Endothelial cell of umbilical vein (primary cell): ENCODE measurements at regions not wholly inside any gene's neighbourhood (a gene's known extent, or its start where the extent isn't known, plus 50 kb on each side); places are given as distances from the start of the nearest gene placed in this dataset.

Source experiments
- BruUV-seq: library from RNA; stranded (reverse); fragments of 400-500 nt; replicated peaks from 2 replicates; lab custom pipeline; 2021; lab: Mats Ljungman, UMichigan
- CTCF ChIA-PET: fragments of 300-600, 350-600 bp; sonication (Branson Sonifier 250); formaldehyde crosslinking; loops from one replicate; lab custom pipeline; 2021; ENCODE audit warnings: antibody characterized with exemption, inconsistent platforms; lab: Charles Lee
- POLR2A ChIA-PET: fragments of 300-600, 350-600 bp; sonication (Branson Sonifier 250); formaldehyde crosslinking; loops from one replicate; lab custom pipeline; 2021; ENCODE audit warnings: antibody characterized with exemption, inconsistent platforms; lab: Charles Lee
- DNase-seq: peaks from one replicate; pipeline ENCODE4 v3.0.0-alpha.2; 2011; ENCODE audit warnings: low read depth, low spot score
- FAIRE-seq: peaks from 2 replicates; lab custom pipeline; 2011; peaks lifted over from hg19 to GRCh38; lab: Jason Lieb, UNC
- H2AFZ ChIP-seq: 2 replicates; pipeline ENCODE4 v1.6.0; 2012; ENCODE audit warnings: low read depth, low read length, control low read depth, inconsistent platforms
- H3K27ac ChIP-seq: 2 replicates; pipeline ENCODE4 v1.5.1; 2011; ENCODE audit warnings: low read depth, mild to moderate bottlenecking, control low read depth, low read length, moderate library complexity; ENCODE audit not compliant: insufficient read depth
- H3K27me3 ChIP-seq, 2 experiments: 2 replicates each; pipeline versions ENCODE4 v1.6.0 to v1.6.1; 2011; ENCODE audit warnings: low read length in 2 of 2, mixed read lengths in 1 of 2; ENCODE audit not compliant: control insufficient read depth in 2 of 2, insufficient read depth in 2 of 2
- H3K36me3 ChIP-seq, 2 experiments: 2 replicates in 1 of 2; 3 replicates in 1 of 2; pipeline ENCODE4 v1.5.1; 2011; ENCODE audit warnings: low read length in 2 of 2, mild to moderate bottlenecking in 1 of 2, moderate library complexity in 1 of 2; ENCODE audit not compliant: control insufficient read depth in 2 of 2, insufficient read depth in 2 of 2; ENCODE audit errors: extremely low read depth in 1 of 2
- H3K4me1 ChIP-seq: 3 replicates; pipeline ENCODE4 v1.5.1; 2011; ENCODE audit warnings: mild to moderate bottlenecking, low read length; ENCODE audit not compliant: control insufficient read depth, insufficient read depth; ENCODE audit errors: extremely low read depth
- H3K4me2 ChIP-seq: 2 replicates; pipeline ENCODE4 v1.6.1; 2011; ENCODE audit warnings: low read length, control low read depth, mixed read lengths; ENCODE audit not compliant: insufficient read depth
- H3K4me3 ChIP-seq, 3 experiments: fragments of 200-600 bp in 1 of 3; sonication (generic), shearing (Covaris generic) in 1 of 3; replicated peaks in 1 of 3; 2 replicates each; pipeline ENCODE4 v1.5.1; 2011 to 2016; ENCODE audit warnings: control low read depth in 3 of 3, low read length in 3 of 3, mild to moderate bottlenecking in 2 of 3, inconsistent platforms in 1 of 3, low read depth in 1 of 3, moderate library complexity in 1 of 3; ENCODE audit not compliant: insufficient read depth in 1 of 3
- H3K79me2 ChIP-seq: 2 replicates; pipeline ENCODE4 v1.6.0; 2012; ENCODE audit warnings: low read length, inconsistent platforms; ENCODE audit not compliant: control insufficient read depth, insufficient read depth
- H3K9ac ChIP-seq: replicated peaks from 2 replicates; pipeline ENCODE3; 2011; ENCODE audit warnings: low read length, control low read depth; ENCODE audit not compliant: insufficient read depth; ENCODE audit errors: extremely low read depth
- H3K9me1 ChIP-seq: replicated peaks from 3 replicates; pipeline ENCODE4 v1.6.0; 2011; ENCODE audit warnings: mild to moderate bottlenecking, low read length; ENCODE audit not compliant: control insufficient read depth, insufficient read depth; ENCODE audit errors: extremely low read depth
- H3K9me3 ChIP-seq: replicated peaks from 2 replicates; pipeline ENCODE4 v1.5.1; 2012; ENCODE audit warnings: low read length, inconsistent platforms; ENCODE audit not compliant: control insufficient read depth, insufficient read depth
- H4K20me1 ChIP-seq: replicated peaks from 2 replicates; pipeline ENCODE3; 2011; ENCODE audit warnings: mild to moderate bottlenecking, low read length; ENCODE audit not compliant: control insufficient read depth, insufficient read depth; ENCODE audit errors: extremely low read depth
- EZH2 ChIP-seq: IDR thresholded peaks from 2 replicates; pipeline ENCODE4 v1.6.1; 2012; ENCODE audit warnings: borderline replicate concordance, low read depth, mild to moderate bottlenecking, moderate library complexity, low read length, inconsistent platforms; ENCODE audit not compliant: severe bottlenecking
- GATA2 ChIP-seq: IDR thresholded peaks from 2 replicates; pipeline ENCODE4 v1.7.0; 2011; ENCODE audit warnings: low read depth, mild to moderate bottlenecking, moderate library complexity, mixed read lengths, low read length; ENCODE audit not compliant: insufficient read length, insufficient read depth
- JUN ChIP-seq: IDR thresholded peaks from 2 replicates; pipeline ENCODE4 v1.6.1; 2011; ENCODE audit warnings: borderline replicate concordance, low read depth; ENCODE audit not compliant: insufficient read length, insufficient read depth
- MYC ChIP-seq: IDR thresholded peaks from one replicate; pipeline ENCODE4 v1.6.1; 2011; ENCODE audit warnings: mild to moderate bottlenecking, low read depth, low read length
- POLR2A ChIP-seq: IDR thresholded peaks from 2 replicates; pipeline ENCODE4 v1.6.1; 2012; ENCODE audit warnings: low read depth, mild to moderate bottlenecking, control low read depth, low read length
- POLR2AphosphoS5 ChIP-seq: IDR thresholded peaks from 2 replicates; pipeline ENCODE4 v1.6.1; 2012; ENCODE audit warnings: low read depth, mild to moderate bottlenecking, control low read depth, low read length, moderate library complexity; ENCODE audit not compliant: insufficient read depth
- dilution Hi-C: fragments of 300-500 bp; cut with MboI; formaldehyde crosslinking; loops from one replicate; pipeline ENCODE4 v1.15.0; 2019; ENCODE audit warnings: low sequenced_read_pairs; ENCODE audit not compliant: extremely low pct_ligation_motif_present
- intact Hi-C: fragments of 100-400 bp; cut with micrococcal nuclease; formaldehyde crosslinking; loops from one replicate; pipeline ENCODE4 v1.10.0; 2022
- TF ChIP-seq, protein P1 (sequence below), 2 donors: IDR thresholded peaks; 1 replicate in 1 of 2; 2 replicates in 1 of 2; pipeline ENCODE4 v1.5.1; 2011; ENCODE audit warnings: low read length in 2 of 2, mild to moderate bottlenecking in 2 of 2, moderate library complexity in 2 of 2, control low read depth in 1 of 2, inconsistent platforms in 1 of 2, low read depth in 1 of 2; ENCODE audit not compliant: insufficient read depth in 1 of 2; ENCODE audit errors: extremely low read depth in 1 of 2
- TF ChIP-seq, protein P2 (sequence below): IDR thresholded peaks from 2 replicates; pipeline ENCODE4 v1.6.1; 2011; ENCODE audit not compliant: insufficient read depth, insufficient read length

DNA sequence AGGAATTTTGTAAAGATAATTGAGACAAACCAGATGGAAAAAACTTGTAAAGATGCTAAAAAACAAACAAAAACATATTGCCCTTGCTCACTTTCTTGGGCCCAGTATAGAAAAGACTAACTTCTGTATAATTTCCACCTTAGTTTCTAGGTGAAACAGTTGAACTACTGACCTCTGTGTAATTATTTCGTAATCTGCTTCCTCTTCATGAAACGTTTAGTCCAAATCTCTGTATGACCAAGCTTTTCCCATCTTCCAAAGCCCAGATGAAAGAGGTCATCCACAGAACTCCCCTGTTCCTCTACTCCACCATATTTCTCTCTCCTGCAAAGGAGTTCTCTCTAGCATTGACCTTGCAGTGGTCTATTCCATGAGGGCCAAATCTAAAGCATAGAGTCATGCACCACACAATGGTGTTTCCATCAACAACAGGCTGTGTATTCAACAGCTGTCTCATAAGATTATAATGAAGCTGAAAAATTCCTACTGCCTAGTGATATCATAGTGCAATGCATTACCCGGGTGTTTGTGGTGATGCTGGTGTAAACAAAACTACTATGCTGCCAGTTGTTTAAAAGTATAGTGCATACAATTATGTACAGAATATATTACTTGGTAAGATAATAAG, 647.6 kb downstream of the TNS3 start:
- Histone ChIP-seq H3K4me2 (no peak overlapping the region), H3K79me2 (no peaks in the 10 kb centered on the region), H3K9me3 (no peaks in the 10 kb centered on the region), H3K27me3 (no peaks in the 10 kb centered on the region), H3K36me3 (no peaks in the 10 kb centered on the region), H3K4me3 (no peak overlapping the region), H3K9ac (no peak overlapping the region), H3K9me1 (no peaks in the 10 kb centered on the region), H3K27ac (no peak overlapping the region), H4K20me1 (no peaks in the 10 kb centered on the region), H2AFZ (no peak overlapping the region), H3K4me1 (peaks cover 8% of the 10 kb centered on the region)
- CTCF ChIA-PET = interaction anchor here (1.1 kb wide), 1 partner anchor 40 kb away, joined by 3 read pairs; no protein-coding TSS in a partner anchor
- dilution Hi-C loops (no loop called here), intact Hi-C loops (loop anchor here (5.0 kb wide), 1 partner anchor 172 kb away; no protein-coding TSS in a partner anchor)
- no peak for FAIRE-seq
- no peak for TF ChIP-seq EZH2
- TF ChIP-seq GATA2 = no peak
- TF ChIP-seq JUN = no peak
- no peak for TF ChIP-seq POLR2AphosphoS5
- TF ChIP-seq, protein P1, sequence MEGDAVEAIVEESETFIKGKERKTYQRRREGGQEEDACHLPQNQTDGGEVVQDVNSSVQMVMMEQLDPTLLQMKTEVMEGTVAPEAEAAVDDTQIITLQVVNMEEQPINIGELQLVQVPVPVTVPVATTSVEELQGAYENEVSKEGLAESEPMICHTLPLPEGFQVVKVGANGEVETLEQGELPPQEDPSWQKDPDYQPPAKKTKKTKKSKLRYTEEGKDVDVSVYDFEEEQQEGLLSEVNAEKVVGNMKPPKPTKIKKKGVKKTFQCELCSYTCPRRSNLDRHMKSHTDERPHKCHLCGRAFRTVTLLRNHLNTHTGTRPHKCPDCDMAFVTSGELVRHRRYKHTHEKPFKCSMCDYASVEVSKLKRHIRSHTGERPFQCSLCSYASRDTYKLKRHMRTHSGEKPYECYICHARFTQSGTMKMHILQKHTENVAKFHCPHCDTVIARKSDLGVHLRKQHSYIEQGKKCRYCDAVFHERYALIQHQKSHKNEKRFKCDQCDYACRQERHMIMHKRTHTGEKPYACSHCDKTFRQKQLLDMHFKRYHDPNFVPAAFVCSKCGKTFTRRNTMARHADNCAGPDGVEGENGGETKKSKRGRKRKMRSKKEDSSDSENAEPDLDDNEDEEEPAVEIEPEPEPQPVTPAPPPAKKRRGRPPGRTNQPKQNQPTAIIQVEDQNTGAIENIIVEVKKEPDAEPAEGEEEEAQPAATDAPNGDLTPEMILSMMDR (IDR thresholded peaks at IDR 0.05; ENCODE audit: extremely low read depth in 1 of 2, insufficient read depth in 1 of 2, low read depth in 1 of 2, low read length in 2 of 2) = no peak
- TF ChIP-seq MYC = no peak
- TF ChIP-seq, protein P2, sequence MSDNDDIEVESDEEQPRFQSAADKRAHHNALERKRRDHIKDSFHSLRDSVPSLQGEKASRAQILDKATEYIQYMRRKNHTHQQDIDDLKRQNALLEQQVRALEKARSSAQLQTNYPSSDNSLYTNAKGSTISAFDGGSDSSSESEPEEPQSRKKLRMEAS = no peak
- no peak for TF ChIP-seq POLR2A
- BruUV-seq = no TSS peak
- POLR2A ChIA-PET = no interaction called here
- DNase-seq = no peak
